ENCODE measurements at regions not wholly inside any gene's neighbourhood (a gene's known extent, or its start where the extent isn't known, plus 50 kb on each side); places are given as distances from the start of the nearest gene placed in this dataset.

DNA sequence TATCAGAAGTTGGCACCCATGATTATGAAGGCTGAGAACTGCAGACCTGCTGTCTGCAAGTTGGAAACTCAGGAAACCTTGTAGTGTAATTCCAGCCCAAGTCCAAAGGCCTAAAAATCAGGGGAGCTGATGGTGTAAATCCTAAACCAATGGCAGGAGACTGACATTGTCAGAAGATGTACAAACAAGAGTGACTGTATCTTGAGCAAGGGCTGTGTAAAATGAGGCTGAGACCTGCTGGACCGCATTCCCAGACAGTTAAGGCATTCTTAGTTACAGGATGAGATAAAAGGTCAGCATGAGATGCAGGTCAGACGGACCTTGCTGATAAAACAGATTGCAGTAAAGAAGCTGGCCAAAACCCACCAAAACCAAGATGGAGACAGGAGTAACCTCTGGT is 147.7 kb downstream of the COG6 start:
- ATAC-seq (replicated peaks in 6 of 8), result no peak
- WGBS, 10 experiments, result 0 to 100% (median 8%) methylated on average over 1 to 2 of the region's 2 CpGs; no CpG with 5 or more reads in 4 of the 10 experiments

DNA sequence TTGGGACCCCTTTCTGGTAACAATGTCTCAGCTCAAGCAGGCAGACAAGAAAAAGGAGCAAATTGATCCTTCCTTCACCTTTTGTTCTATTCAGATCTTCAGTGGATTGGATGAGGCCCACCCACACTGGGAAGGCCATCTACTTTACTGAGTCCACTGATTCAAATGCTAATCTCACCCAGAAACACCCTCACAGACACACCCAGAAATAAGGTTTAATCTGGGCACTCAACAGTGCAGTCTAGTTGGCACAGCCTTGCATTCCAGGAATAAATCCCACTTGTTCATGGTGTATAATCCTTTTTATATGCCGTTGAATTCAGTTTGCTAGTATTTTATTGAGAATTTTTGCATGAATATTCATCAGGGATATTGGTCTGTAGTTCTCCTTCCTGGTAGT is 148.4 kb downstream of the COG6 start:
- 11 to 100% (median 67%) methylated on average over 1 of the region's 1 CpG; no CpG with 5 or more reads in 5 of the 10 experiments for WGBS, 10 experiments
- no peaks in the 10 kb centered on the region for H3K4me1 ChIP-seq (replicated peaks in 1 of 2)
- H3K4me3 ChIP-seq, result no peak overlapping the region
- no peak overlapping the region for H3K27ac ChIP-seq
- ATAC-seq (replicated peaks in 6 of 8), result peak in 3 of 8 experiments; percentile 49 to 80 (median 55)
- in situ Hi-C loops (cut with MboI; ENCODE audit: low pct_unique_long_range_greater_than_20kb in 2 of 9, low sequenced_read_pairs in 9 of 9, unreplicated experiment in 9 of 9), result no loop called here

More for the DNA sequence above, 147.7 kb downstream of the COG6 start:
- Histone ChIP-seq H3K27ac (no peak overlapping the region), H3K4me3 (no peak overlapping the region), H3K4me1 (replicated peaks in 1 of 2) (no peaks in the 10 kb centered on the region)
- in situ Hi-C loops (cut with MboI; ENCODE audit: low pct_unique_long_range_greater_than_20kb in 2 of 9, low sequenced_read_pairs in 9 of 9, unreplicated experiment in 9 of 9), result no loop called here

DNA sequence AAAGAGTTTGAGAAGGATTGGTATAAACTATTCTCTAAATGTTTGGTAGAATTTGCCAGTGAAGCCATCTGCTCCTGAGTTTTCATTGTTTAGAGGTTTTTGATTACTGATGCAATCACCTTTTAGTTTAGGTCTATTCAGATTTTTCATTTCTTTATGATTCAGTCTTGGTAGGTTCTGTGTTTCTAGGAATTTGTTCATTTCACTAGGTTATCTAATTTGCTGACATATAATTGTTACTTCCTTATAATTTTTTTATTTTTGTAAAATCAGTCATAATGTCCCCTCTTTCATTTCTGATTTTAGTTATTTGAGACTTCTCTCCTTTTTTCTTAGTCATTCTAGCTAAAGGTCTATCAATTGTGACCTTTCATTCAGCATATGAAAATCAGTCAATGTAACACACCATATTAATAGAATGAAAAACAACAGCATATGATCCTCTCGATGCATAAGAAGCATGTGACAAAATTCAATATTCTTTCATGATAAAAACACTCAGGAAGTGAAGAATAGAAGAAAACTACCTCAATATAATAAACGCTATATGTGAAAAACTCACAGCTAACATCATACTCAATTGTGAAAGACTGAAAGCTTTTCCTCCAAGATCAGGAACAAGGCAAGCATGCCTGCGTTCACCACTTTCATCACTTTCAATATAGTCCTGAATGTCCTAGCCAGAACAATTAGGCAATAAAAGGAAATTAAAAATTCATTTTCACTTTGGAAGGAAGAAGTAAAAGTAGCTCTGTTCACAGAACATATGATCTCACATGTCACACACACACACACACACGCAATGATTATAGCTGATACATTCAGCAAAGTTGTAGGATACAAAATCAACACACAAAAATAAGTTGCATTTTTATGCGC is 149.1 kb downstream of the COG6 start:
- no peak overlapping the region for H3K4me3 ChIP-seq
- no peaks in the 10 kb centered on the region for H3K4me1 ChIP-seq (replicated peaks in 1 of 2)
- H3K27ac ChIP-seq, result no peak overlapping the region
- no peak for ATAC-seq (replicated peaks in 6 of 8)
- in situ Hi-C loops (cut with MboI; ENCODE audit: low pct_unique_long_range_greater_than_20kb in 2 of 9, low sequenced_read_pairs in 9 of 9, unreplicated experiment in 9 of 9), result no loop called here
- WGBS, 10 experiments, result 53 to 100% (median 95%) methylated on average over 2 to 5 of the region's 5 CpGs

DNA sequence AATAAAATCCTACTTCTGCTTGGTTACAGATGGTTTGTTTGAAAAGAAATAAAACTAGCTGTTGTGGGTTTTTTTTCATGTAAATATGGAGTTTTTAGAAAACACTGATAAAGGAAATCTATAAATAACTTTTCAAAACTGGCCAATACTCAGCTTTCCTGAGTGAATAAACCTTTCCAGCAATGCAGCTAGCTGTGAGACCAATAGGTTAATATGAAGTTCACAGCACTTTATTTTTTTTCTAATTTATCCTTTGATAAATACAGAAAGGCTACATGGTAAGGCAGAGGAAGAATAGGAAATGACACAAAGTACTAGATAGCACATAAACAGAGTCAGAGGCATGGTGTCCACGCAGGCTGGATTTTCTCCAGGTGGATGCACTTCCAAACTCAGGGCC is 154.0 kb downstream of the COG6 start:
- in situ Hi-C loops (cut with MboI; ENCODE audit: low pct_unique_long_range_greater_than_20kb in 2 of 9, low sequenced_read_pairs in 9 of 9, unreplicated experiment in 9 of 9), result no loop called here
- ATAC-seq (replicated peaks in 6 of 8), result no peak
- WGBS, 10 experiments, result 11 to 100% (median 80%) methylated on average over 1 of the region's 1 CpG; no CpG with 5 or more reads in 5 of the 10 experiments

DNA sequence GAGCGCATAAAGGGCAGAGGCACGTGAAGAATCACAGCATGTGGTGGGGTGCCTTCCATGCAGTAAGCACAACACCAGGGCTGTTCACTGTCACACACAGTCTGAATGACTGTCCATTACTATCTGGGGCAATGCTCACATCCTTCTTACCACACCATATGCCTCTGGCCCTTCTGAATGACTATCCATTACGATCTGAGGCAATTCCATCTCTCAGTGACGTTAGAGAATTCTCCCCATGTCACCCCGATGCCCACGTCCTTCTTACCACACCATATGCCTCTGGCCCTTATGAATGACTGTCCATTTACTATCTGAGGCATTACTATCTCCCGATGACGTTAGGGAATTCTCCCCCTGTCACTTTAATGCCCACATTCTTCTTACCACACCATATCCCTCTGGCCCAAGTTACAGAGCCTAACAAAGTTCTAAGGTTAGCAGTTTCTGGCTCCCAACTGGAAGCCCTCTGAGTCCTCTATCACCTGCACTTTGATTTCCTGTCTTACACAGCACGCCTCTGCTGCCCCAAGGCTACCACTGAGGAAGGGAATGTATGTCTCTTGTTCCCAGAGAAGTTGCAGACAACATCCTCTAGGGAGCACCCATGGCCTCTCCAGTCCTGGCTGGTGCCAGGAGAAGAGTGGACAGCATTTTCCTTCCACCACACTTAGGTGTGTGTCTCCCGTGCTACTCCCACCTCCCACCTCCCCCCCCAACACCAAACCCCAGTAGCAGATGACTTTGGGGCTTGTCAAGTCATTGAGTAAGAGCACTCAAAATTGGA is 154.8 kb downstream of the COG6 start:
- WGBS, 10 experiments, result 62 to 100% (median 87%) methylated on average over 1 to 7 of the region's 10 CpGs; no CpG with 5 or more reads in 1 of the 10 experiments
- in situ Hi-C loops (cut with MboI; ENCODE audit: low pct_unique_long_range_greater_than_20kb in 2 of 9, low sequenced_read_pairs in 9 of 9, unreplicated experiment in 9 of 9), result no loop called here
- Histone ChIP-seq H3K27ac (no peak overlapping the region), H3K4me3 (no peak overlapping the region), H3K4me1 (replicated peaks in 1 of 2) (no peaks in the 10 kb centered on the region)
- ATAC-seq (replicated peaks in 6 of 8), result peak in 3 of 8 experiments; percentile 25 to 60 (median 32)

More for the DNA sequence above, 154.0 kb downstream of the COG6 start:
- Histone ChIP-seq H3K4me3 (no peak overlapping the region), H3K4me1 (replicated peaks in 1 of 2) (no peaks in the 10 kb centered on the region), H3K27ac (no peak overlapping the region)

DNA sequence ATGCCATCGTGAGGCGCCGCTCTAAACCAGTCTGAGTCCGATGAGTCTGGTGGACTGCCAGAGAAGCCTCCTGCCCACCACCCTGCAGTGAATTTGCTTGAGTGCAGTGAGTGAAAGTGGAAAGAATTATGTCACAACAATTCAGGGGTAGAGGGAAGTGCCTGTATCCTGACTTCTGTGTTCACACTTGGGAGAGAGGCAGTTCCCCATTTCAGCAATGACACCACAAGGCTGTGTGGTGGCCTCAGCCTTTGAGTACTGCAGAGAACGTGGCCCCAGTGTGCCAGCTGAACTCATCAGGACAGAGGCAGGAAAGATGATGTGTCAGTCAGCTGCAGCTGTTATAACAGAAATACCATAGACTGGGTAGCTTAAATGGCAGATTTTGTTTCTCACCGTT is 155.6 kb downstream of the COG6 start:
- in situ Hi-C loops (cut with MboI; ENCODE audit: low pct_unique_long_range_greater_than_20kb in 2 of 9, low sequenced_read_pairs in 9 of 9, unreplicated experiment in 9 of 9), result no loop called here
- 71 to 93% (median 83%) methylated on average over 1 to 5 of the region's 6 CpGs; no CpG with 5 or more reads in 1 of the 10 experiments for WGBS, 10 experiments
- Histone ChIP-seq H3K4me3 (no peak overlapping the region), H3K27ac (no peak overlapping the region), H3K4me1 (replicated peaks in 1 of 2) (no peaks in the 10 kb centered on the region)
- ATAC-seq (replicated peaks in 6 of 8), result no peak

DNA sequence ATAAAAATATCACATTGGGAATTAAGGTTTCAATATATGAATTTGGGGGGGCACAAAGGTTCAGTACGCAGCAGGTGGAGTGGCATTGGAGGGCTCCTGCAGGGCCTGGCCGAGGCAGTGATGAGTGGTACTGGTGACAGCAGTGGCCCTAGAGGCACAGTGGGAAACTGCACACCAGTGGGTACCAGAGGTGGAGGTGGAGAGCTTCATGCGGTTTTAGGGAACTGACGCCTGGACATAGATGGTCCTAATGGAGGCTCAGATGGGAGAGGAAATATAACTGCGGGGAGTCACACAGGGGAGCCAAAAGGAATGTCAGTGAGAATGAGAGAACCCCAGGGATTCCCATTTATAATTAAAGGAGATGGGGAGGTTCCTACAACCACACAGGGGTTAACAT is 156.2 kb downstream of the COG6 start:
- Histone ChIP-seq H3K27ac (no peak overlapping the region), H3K4me1 (replicated peaks in 1 of 2) (no peaks in the 10 kb centered on the region), H3K4me3 (no peak overlapping the region)
- no peak for ATAC-seq (replicated peaks in 6 of 8)
- WGBS, 10 experiments, result 69 to 100% (median 100%) methylated on average over 1 to 3 of the region's 5 CpGs; no CpG with 5 or more reads in 1 of the 10 experiments
- in situ Hi-C loops (cut with MboI; ENCODE audit: low pct_unique_long_range_greater_than_20kb in 2 of 9, low sequenced_read_pairs in 9 of 9, unreplicated experiment in 9 of 9), result no loop called here

DNA sequence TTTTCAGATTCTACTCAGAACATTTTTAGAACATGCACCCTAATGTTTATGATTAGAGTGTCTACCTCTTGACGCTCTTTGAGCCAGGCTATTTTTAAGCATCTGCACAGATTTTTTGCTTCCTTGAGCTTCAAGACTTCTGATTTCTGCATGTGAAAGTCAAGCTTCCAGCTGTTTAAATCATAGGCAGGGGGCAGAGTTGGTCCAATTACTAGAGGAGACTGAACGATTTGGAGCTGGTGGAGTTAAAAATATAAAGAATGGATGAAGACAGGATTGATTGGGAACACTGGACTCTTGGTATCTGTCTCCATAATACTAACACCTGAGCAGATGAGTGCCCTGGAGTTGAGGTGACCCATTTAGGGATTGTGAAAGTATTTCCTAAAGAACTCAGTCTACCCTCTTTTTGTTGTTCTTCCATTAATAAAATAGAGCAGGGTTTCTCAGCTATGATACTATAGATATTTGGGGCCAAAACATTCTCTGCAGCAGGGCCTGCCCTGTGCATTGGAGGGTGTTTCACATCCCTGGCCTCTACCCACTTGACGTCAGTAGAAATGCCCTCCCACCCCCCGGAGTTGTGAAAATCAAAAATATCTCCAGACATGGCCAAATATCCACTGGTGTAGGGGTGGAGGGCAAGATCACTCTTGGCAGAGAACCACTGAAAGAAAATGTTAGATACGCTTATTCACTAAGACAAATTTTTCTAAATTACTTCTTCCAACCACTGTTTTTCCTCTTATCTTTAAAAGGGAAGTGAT is 160.1 kb downstream of the COG6 start:
- WGBS, 10 experiments, result 31 to 100% (median 68%) methylated on average over 1 to 5 of the region's 5 CpGs
- no peak for ATAC-seq (replicated peaks in 6 of 8)

DNA sequence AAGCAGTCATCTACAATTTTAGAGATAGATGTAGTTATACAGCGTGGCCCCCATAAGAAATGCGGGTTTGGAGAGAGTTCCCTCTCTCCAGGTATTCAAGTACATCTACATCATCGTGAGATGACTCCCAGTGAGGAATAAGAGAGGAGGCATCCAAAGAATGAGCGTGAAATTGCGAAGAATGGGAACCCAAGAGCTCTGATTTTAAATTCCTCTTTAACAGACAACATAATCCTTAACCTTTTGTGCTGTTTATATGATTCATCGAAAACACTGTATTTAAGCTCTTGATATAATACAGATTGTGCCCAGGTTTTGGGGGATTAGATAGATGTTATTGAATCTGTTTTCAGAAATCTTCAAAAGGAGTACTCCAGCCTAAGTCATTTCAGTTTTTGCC is 161.5 kb downstream of the COG6 start:
- no peak for ATAC-seq (replicated peaks in 6 of 8)
- 70 to 98% (median 92%) methylated on average over 3 to 6 of the region's 6 CpGs; no CpG with 5 or more reads in 2 of the 10 experiments for WGBS, 10 experiments
- in situ Hi-C loops (cut with MboI; ENCODE audit: low pct_unique_long_range_greater_than_20kb in 2 of 9, low sequenced_read_pairs in 9 of 9, unreplicated experiment in 9 of 9), result no loop called here

More for the DNA sequence above, 160.1 kb downstream of the COG6 start:
- Histone ChIP-seq H3K4me3 (no peak overlapping the region), H3K4me1 (replicated peaks in 1 of 2) (peaks cover 0 to 7% of the 10 kb centered on the region in 2 donors), H3K27ac (no peak overlapping the region)
- in situ Hi-C loops (cut with MboI; ENCODE audit: low pct_unique_long_range_greater_than_20kb in 2 of 9, low sequenced_read_pairs in 9 of 9, unreplicated experiment in 9 of 9), result no loop called here

DNA sequence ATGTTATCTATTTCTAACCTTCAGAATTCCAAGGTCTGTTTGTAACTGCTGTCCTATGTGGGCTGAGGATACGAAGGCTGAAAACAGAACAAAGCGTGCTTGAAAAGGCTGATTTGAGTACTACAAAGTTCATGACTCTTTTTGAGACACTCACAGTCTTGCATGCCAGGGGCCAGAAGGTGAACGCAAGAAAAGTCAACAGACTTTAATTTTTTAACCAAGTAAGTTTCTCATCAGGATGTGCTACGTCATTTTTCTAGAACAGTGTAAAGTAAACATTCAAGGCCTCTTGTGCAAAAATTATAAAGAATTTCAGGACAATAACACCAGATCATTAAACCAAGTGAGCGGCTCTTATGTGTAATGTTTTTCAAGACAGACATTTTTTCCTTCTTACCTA is 163.5 kb downstream of the COG6 start:
- in situ Hi-C loops (cut with MboI; ENCODE audit: low pct_unique_long_range_greater_than_20kb in 2 of 9, low sequenced_read_pairs in 9 of 9, unreplicated experiment in 9 of 9), result no loop called here
- H3K4me3 ChIP-seq, result no peak overlapping the region
- peaks cover 0 to 7% of the 10 kb centered on the region in 2 donors for H3K4me1 ChIP-seq (replicated peaks in 1 of 2)
- H3K27ac ChIP-seq, result no peak overlapping the region
- no peak for ATAC-seq (replicated peaks in 6 of 8)
- 36 to 98% (median 83%) methylated on average over 1 to 5 of the region's 5 CpGs for WGBS, 10 experiments

More for the DNA sequence above, 161.5 kb downstream of the COG6 start:
- no peak overlapping the region for H3K4me3 ChIP-seq
- H3K27ac ChIP-seq, result no peak overlapping the region
- peaks cover 0 to 7% of the 10 kb centered on the region in 2 donors for H3K4me1 ChIP-seq (replicated peaks in 1 of 2)

DNA sequence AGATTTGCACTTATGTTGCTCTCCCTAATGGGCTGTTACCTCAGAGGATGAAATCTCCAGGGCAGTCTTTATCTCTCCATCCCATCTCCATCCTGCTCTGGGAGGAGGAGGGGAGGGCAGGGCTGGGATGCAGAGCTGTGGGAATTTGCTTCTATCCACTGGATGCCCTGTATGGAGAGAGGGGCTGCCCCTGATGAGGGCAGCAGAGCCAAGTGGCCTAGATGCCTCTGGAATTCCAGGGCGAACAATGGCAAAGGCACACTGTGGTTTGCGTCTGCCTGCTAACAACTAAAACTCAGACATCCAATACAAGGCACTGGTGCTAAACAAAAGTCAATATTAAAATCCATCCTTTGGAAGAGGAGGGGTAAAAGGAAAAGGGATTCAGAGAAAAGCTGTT is 165.1 kb downstream of the COG6 start:
- no peak overlapping the region for H3K27ac ChIP-seq
- H3K4me1 ChIP-seq (replicated peaks in 1 of 2), result peaks cover 0 to 7% of the 10 kb centered on the region in 2 donors
- no peak for ATAC-seq (replicated peaks in 6 of 8)
- WGBS, 10 experiments, result 100% methylated on average over 1 of the region's 2 CpGs; no CpG with 5 or more reads in 8 of the 10 experiments
- H3K4me3 ChIP-seq, result no peak overlapping the region
- in situ Hi-C loops (cut with MboI; ENCODE audit: low pct_unique_long_range_greater_than_20kb in 2 of 9, low sequenced_read_pairs in 9 of 9, unreplicated experiment in 9 of 9), result no loop called here

DNA sequence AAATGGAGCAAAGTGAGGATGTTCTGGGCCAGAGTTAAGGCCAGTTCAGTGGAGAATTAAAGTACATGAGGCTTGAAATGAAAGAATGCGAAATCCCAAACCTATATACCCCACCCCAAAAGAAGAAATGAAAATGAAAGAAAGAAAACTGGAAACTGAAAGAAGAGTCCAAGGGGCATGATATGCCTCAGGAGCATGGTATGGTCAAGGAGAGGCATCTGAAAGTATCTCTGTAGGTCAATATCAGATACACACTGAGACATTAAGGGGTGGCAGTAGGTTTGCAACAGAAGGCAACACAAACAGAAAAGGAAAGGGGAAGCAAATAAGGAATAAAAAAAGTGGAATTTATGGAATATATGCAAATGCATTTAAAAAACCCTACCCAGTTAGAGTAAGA is 166.5 kb downstream of the COG6 start:
- ATAC-seq (replicated peaks in 6 of 8), result no peak
- 27 to 100% (median 75%) methylated on average over 1 of the region's 1 CpG; no CpG with 5 or more reads in 3 of the 10 experiments for WGBS, 10 experiments
- Histone ChIP-seq H3K4me3 (no peak overlapping the region), H3K4me1 (replicated peaks in 1 of 2) (peaks cover 0 to 7% of the 10 kb centered on the region in 2 donors), H3K27ac (no peak overlapping the region)
- in situ Hi-C loops (cut with MboI; ENCODE audit: low pct_unique_long_range_greater_than_20kb in 2 of 9, low sequenced_read_pairs in 9 of 9, unreplicated experiment in 9 of 9), result no loop called here

All from motor neuron (in vitro differentiated cells).